Pons (tissue), 1 donor: ENCODE measurements at regions not wholly inside any gene's neighbourhood (a gene's known extent, or its start where the extent isn't known, plus 50 kb on each side); places are given as distances from the start of the nearest gene placed in this dataset.
"Not testable (repeated sequence)": the region's sequence is repeated elsewhere in the genome, so short reads cannot be mapped to it uniquely, and the experiment has no call there.

Source experiments
- DNase-seq: peaks from one replicate; pipeline ENCODE4 v3.0.0-alpha.2; 2016; ENCODE audit warnings: low spot score

DNA sequence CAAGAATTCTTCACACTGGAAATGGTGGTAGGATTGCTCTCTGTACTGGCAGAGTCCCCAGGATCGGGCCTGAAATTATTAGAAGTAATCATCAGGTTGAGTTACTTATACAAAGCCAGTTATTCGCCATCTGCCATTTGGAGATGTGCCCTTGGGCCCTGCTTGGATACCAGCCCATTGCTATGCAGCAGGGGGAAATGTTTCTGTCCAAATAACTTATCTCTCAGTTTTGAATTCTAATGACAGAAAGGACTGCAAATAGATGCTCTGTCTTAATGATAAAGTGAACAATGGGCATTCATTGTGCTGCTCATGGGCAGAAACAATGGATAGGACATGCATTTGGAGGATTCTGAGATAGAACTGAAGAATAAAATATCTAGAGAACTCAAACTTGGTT, 139.1 kb upstream of the PELI2 start:
- peak; percentile 85 for DNase-seq

DNA sequence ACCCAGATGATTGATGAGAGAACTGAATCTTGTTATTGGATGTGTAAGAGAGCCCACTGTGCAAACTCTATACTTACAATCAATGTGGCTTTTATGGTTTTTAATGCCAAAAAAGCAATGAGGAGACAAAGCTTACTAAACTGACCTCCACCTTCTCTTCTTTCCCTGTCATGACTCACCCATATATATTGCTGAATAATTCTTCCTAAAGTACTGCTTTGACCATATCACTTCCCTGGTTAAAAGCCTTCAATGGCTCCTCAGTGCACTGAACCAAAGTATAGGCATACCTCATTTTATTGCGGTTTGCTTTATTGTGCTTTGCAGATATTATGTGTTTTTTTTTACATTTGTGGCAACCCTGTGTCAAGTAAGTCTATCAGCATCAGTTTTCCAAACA, 138.4 kb upstream of the PELI2 start:
- no peak for DNase-seq

DNA sequence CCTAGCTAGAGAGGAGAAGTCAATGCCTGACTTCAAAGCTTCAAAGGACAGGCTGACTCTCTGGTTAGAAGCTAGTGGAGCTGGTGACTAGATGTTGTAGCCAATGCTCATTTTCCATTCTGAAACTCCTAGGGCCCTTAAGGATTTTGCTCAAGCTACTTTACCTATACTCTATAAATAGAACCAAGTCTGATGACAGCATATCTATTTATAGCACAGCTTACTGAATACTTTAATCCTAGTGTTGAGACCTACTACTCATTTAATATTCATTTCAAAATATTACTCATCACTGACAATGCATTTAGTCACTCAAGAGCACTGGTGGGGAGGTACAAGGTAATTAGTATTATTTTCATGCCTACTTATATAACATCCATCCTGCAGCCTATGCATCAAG, 137.2 kb upstream of the PELI2 start:
- DNase-seq: no peak

DNA sequence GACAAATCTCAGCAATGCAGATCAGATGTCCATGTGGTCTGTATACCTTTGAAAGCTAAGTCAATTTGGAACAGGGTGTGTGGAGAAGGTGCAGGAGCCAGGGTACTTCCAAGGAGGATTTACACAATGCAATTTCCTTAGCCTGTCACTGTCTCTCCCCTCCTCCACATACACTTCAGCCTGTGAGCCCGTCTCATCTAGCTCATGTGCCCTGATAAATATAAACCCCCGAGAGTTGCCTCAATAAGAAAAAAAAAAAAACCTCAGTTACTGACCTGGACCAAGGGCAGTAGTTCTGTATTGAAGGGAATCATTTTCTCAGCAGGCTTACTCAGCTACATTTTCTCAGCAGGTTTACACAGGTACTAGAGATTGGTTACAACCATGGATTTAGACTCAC, 132.1 kb upstream of the PELI2 start:
- DNase-seq: no peak

DNA sequence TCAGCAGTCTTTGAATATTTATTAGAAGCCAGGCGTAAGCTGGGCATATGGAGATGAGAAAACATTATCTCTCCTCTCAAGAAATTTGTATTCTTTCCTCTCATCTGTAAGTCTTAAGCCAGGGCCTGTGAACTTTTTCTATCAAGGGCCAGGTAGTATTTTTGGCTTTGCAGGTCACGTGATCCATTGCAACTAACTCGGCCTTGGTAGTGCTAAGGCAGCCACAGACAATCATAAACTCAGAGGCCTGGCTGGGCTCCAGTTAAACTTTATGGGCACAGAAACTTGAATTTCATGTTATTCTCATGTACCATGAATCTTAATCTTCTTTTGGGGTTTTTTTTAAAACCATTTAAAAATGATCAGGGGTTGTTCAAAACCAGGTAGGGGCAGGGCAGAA, 117.4 kb upstream of the PELI2 start:
- DNase-seq: no peak

DNA sequence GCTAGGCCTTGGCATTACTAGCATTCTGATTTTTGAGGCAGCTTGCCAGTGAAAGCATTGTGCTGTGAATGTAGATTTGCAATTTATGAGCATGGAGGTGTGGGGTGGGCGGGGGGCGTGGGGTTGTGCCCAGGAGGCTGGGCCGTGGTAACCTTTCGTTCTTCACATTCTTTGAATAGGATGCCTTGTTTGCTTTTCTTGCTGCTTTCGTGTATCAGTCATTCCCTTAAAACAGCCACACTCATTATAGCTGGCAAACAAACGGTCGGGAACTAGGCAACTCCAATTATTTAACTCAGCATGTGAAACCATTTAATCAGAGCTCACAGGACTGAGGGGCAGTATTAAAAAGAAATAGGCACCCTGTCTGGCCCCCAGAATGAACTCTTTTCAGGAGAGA, 115.9 kb upstream of the PELI2 start:
- no peak for DNase-seq

DNA sequence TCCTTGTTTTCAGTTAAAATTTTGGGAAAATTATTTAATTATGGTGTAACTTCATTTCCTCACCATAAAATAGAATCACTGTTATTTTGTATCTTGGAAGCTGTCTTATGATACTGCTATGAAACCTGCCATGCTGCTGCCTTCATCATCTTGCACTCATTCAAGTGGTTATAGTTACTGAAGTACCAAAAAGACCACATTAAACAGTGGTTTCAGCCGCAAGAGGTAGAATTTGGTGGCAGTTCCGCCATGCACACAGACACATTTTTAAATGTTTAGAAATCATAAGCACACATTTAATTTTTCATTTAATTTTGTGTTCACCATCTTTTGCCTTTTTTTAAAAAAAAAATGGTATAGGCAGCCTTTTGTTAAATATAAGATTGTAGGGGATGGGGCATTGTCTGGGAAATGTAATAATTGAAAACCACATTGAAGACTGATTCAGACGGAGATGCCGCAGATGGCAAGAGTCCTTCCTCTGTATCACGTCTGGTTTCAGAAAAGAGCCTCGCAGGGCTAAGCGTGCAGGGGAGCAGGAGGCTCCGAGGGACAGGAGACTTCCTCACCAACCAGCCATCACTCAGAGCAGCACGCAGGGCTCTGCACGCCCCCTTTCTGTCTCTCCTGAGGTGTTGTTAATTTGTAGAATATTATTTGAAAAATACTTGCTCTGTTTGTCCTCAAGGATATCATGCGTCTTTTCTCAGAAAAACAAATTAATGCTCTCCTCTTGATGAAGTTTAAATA, 115.2 kb upstream of the PELI2 start:
- no peak for DNase-seq

DNA sequence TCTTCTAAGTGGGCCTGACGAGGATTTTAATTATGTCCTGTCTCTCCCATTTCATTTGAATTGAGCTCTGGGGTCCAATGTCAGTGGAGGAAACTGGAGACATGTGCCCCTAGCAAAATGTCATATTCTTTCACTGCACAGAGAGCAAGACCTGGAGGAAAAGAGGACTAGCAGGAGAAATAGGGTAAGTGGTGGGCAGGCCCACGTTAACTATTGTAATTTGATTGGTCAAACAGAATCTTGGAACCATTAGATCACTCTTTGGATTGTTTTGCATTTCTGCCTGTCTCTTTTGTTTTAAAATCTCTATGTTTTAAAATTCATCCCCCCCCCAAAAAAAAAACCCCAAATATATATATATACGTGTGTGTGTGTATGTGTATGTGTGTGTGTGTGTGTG, 113.9 kb upstream of the PELI2 start:
- DNase-seq: no peak

DNA sequence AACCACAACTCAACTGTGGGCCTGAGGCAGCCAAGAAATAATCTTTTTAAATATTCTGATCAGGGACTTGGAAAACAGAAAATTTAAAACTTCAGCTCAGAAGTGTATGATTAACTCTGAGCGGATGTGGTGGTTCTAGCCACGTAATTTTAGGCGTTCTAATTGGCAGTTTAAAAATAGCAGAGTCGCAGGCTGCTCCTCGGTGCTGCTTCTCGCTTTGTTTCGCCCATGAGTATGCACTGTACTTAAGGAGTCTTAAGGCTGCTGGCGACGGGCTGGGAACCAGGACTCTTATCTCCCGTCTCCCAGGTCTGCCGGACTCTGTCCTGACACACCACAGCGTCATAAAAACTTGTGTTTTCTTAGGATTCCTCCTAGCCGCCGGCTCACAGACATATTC, 113.4 kb upstream of the PELI2 start:
- DNase-seq: no peak

DNA sequence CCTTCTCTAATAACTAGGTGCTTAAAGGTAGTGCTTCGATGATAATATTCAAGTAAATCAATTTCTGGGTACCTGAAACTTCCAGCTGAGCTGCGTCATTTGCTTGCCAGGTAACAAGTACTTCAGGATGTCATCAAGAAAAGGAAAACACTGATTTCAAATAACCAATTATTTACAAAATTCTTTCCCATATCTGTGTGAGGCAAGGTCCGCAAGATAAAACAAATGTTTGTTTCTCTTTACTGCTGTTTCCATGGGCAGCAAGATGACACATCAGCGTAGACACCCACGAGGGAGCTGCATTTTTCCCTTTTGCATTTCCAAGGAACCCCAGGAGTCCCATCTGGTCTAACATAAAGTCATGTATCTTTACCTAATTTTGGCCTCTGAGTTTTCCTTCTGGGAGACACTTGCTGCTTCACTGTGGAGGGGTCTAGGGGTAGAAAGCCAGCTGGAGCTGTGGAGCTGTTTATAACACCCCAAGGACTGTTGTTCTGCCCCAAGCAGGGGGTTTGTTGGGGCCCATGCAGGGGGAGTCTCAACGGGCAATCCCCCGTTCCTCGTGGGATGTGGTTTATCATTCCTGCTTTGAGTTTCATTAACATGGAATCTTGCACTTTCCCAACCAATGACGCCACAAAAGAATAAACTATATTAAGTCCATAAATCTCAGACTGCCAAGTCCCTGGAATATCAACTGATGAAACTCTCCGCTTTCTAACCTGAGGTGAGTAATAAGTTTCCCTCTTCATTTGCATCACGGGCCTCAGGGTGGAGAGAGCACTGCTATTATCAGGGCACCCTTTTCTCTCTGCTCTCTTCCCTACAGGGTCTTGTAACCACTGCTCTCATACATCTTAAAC, 112.8 kb upstream of the PELI2 start:
- DNase-seq: no peak

DNA sequence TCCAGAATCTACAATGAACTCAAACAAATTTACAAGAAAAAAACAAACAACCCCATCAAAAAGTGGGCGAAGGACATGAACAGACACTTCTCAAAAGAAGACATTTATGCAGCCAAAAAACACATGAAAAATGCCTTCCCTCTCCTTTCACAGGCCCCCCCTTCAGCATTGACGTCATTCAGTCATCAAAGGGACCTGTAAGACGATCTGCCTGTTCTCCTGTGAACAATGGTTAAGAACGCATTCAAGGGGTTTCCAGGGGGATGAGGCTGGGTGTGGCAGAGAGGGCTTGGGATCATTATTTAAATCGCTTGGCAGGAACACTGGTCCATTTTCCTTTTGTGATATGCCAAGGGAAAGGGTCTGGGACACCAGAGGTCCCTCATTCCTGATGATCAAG, 110.7 kb upstream of the PELI2 start:
- not testable (repeated sequence) for DNase-seq

DNA sequence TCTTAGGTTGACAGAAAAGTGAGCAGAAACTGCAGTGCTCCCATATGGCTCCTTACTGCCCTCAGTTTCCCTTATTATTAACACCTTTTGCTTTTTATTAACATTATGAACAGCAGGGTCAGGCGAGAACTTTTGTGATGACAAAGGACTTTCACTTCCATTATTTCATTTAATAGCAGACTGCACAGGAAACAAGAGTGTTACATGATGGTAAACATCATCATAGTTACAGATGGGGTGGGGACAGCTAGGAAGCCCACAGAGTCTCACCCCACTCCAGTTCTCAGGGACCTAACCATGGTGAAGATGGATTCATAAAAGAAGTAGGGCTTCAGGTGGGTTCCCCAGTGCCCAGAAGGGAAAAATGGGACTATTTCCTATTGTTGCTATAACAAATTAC, 110.1 kb upstream of the PELI2 start:
- DNase-seq: no peak

DNA sequence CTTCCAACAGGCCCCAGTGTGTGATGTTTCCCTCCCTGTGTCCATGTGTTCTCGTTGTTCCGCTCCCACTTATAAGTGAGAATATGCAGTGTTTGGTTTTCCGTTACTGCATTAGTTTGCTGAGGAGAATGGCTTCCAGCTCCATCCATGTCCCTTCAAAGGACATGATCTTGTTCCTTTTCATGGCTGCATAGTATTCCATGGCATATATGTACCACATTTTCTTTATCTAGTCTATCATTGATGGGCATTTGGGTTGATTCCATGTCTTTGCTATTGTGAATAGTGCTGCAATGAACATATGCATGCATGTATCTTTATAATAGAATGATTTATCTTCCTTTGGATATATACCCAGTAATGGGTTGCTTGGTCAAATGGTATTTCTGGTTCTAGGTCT, 109.5 kb upstream of the PELI2 start:
- not testable (repeated sequence) for DNase-seq

DNA sequence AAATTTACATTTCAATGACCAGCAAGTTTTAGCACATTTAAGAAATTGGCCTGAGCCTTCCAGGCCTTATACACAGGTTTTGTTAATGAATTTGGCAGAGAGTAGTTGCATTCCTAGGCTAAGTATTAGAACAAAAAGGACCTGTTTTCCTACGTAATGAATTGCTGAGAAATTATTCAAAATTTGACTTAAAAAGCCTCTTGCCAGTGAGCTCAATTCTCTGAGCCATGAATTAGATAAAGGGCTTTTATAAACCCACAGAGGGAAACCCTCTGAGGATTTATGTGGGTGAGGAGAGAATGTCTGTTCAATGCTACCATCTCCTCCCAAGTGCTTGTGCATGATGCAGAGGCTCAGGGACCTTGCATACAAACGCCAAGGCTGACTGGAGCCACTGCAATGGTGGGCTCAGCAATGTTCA, 94.5 kb upstream of the PELI2 start:
- peak; percentile 42 for DNase-seq

DNA sequence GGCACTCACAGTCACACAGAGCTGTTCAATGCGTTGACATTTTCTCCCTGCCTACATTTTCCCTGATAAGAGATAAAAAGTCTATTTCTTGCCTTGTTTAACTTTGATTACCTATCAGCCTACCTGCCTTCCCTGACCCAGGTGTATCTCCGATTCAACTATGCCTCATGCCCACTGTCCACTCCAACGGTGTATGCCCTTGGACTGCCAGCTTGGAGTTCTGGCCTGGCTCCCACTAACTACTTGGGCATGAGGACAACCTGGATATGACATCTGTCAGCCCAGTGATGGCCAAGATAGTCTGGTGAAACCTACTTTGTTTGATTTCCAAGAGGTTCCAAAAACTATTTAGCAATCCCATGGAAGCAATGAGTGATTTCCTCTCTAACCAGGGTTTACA, 93.0 kb upstream of the PELI2 start:
- no peak for DNase-seq

DNA sequence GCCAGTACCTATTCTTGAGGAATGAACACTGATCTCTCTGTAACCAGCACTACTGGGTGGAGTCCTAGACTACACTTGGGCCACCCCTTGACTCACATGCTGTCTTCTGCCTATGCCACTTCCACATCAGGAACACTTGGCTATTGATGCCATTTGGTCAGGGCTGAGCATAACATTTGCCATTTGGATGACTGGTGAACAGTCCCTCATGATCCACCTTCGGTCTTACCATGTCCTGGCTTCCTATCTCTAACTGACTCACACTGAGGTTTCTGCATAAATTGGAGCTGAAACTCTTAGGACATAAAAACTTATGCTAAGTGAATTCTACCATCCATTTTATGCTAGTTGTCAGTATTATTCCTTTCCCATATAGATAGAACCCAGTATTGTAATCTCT, 91.7 kb upstream of the PELI2 start:
- no peak for DNase-seq

DNA sequence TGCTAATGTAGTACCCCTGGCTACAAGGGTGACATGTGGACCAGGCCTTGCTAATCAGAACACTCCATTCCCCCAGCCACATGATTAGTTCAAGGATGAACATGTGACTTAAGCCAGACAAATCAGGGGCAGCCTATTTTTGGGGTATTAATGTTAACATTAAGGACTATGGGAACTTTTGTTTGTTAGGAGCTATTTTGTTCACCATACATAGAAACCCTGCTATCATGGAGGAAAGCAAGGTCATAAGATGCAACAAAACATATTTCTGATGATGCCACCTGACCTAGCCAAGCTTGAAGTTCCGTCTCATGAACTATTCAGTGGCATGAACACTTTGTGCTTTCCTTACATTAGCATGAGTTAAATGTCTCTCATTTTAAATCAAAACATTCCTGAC, 90.8 kb upstream of the PELI2 start:
- DNase-seq: no peak

DNA sequence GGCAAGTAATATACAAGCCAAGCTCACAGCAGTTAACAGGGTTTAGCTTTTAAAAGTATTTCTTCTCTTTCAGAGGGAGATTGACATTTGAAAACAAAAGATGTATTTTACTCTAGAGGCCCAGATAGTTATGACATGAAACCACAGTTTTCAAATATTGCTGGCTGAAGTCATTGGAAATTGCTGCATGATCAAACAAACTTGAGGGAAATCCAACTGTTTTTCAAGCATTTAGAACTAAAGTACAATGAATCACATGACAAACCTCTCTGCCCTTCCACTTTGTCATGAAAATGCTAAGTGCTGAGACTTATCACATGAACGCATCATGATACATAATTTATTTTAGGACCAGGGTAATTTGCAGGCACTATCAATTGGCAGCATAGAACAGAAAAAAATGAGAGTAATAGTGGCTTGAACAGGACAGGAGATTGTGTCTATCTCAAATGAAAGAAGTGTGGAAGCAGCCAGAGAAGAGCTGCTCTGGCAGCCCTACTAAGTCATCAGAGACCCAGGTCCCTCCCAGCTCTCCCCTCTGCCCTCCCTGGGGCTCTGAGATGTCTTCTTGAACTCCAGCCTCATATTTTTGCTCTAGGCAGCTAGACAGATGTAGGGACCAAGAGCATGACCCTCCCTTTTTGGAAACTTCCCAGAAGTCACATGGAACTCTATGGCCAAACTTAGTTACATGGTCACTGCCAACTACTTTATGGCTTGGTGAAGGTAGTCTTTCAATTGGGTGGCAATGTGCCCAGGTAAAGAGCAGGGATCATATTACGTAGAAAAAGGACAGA, 90.1 kb upstream of the PELI2 start:
- DNase-seq: no peak

DNA sequence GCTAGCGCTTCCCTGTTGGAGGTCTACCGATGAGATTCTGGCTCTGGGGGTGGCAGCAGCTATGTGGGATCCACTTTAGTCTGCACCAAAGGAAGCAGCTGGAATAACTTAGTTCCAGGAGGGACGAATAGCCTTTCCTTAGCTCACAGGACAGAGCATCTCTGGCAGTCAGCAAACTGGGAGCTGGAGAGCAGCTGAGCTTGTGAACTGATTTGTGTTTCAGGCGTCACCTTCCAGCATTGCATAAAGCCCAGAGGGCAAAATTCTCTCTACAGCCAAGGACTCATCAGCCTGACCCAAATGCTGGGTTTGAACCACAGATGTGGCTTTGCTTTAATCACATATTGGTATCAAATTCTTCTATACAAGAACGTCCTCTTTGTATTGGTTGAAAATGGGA, 81.9 kb upstream of the PELI2 start:
- DNase-seq: no peak

DNA sequence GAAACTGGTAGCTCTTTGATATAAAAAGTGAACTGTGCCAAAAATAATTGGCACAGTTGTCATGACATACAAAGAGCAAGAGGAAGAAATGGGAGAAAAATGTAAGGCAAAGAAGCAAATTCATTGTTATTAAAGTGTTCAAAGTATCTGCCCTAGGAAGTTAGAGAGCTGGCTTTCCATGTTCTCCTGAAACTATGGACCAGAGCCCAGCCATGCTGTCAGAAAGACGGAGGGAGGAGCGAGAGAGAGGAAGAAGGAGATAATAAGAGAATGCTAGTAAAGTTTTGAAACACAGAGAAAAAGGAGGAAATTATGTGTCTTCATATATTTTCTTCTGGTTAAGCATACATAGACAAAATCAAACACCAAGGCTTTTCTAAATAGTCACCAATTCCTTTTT, 78.1 kb upstream of the PELI2 start:
- no peak for DNase-seq

DNA sequence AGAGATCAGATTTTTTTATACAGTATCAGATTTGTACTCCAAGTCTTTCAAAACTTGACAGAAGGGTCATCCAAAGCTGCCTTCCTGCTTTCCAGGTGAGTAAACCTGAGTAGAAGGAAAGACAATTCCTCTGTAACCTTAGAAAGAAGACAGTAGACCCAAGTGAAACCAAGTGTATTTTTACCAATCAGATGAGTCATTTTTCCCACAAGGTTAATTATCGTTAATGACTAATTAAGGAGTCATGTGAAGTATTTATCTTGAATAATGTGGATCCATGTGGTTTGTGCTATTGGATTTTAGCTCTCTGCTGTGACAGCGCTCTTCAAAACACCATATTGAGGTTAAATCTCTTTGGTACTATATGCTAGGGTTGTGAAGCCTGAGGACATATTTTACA, 74.0 kb upstream of the PELI2 start:
- DNase-seq: no peak

DNA sequence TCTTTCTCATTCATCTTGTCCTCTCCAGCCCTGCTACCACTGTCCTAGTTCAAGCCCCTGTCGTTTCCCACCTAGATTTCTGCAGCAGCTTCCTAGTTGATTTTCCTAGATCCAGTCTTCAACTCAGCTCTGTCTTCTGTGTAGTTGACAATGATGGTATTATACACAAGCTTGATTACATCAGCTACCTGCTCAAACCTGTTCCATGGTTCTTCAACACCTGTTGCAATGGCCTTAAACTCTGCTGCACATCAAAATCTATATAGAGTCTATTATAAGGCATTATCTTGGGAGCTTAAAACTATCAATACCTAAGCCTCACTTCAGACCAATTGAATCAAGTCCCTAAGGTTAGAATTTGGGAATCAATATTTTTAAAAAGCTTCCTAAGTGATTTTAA, 71.7 kb upstream of the PELI2 start:
- no peak for DNase-seq

DNA sequence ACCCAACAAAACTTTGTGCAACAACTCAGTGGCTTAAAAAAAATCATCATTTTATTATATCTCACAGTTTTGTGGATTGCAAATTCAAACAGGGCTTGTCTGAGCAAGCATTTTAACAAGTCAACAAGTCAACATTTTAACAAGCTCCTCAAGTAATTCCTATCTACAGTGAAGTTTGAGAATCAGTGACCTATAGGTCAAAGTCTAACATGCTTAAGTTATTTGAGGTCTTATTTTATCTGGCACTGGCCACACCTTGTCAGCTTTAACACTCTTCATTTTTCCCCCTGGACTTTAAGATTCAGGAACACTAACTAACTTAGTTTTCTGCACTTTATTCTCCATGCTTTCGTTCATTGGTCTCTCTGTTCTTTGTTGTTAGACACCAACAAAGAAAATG, 71.2 kb upstream of the PELI2 start:
- DNase-seq: no peak
